ENCODE measurements at regions not wholly inside any gene's neighbourhood (a gene's known extent, or its start where the extent isn't known, plus 50 kb on each side); places are given as distances from the start of the nearest gene placed in this dataset.

DNA sequence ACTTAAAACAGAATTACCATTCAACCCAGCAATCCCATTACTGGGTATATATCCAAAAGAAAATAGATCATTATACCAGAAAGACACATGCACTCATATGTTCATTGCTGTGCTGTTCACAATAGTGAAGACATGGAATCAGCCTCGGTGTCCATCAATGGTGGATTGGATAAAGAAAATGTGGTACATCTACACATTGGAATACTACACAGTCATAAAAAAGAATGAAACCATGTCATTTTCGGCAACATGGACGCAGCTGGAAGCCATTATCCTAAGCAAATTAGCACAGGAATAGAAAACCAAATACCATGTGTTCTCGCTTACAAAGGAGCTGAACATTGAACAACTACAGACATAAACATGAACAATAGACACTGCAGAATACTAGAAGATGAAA lies 244.8 kb upstream of the PROX1 start:
- TF ChIP-seq CTCF (IDR thresholded peaks at IDR 0.05) (no peak), EZH2 (IDR thresholded peaks at IDR 0.05; ENCODE audit: borderline replicate concordance, insufficient read depth, low read depth, low read length, poor library complexity, severe bottlenecking) (no peak)

Data from B cell (primary cell).